Stimulated activated memory B cell treated with anti-CD40 and anti-IgM and Interleukin-4, amounts not matched to agents 10 μg/mL and 1 μg/mL and 100 μg/mL, for 72 hours (primary cell): ENCODE measurements at regions not wholly inside any gene's neighbourhood (a gene's known extent, or its start where the extent isn't known, plus 50 kb on each side); places are given as distances from the start of the nearest gene placed in this dataset.
"Not testable (repeated sequence)": the region's sequence is repeated elsewhere in the genome, so short reads cannot be mapped to it uniquely, and the experiment has no call there.

Source experiments
- ATAC-seq: fragments of 150-1000 bp; cut with Tn5 transposase; 2 replicates; pipeline ENCODE4 v1.10.0; 2021
- H3K27ac Mint-ChIP-seq: one replicate; pipeline ENCODE4 v1.8.0; 2022; ENCODE audit warnings: mild to moderate bottlenecking, mixed read lengths
- H3K27me3 Mint-ChIP-seq: one replicate; pipeline ENCODE4 v1.8.0; 2022; ENCODE audit warnings: mixed read lengths
- H3K36me3 Mint-ChIP-seq: one replicate; pipeline ENCODE4 v1.8.0; 2022; ENCODE audit warnings: mixed read lengths
- H3K4me1 Mint-ChIP-seq: one replicate; pipeline ENCODE4 v1.8.0; 2022; ENCODE audit warnings: mixed read lengths
- H3K4me3 Mint-ChIP-seq: one replicate; pipeline ENCODE4 v1.8.0; 2022; ENCODE audit warnings: mild to moderate bottlenecking, moderate library complexity, mixed read lengths
- H3K9me3 Mint-ChIP-seq: one replicate; pipeline ENCODE4 v1.8.0; 2022; ENCODE audit warnings: mixed read lengths

GRCh38 chr6:88519301-88520016, 353.3 kb upstream of the CNR1 start:
- Mint-ChIP-seq H3K27me3 (no peaks in the 10 kb centered on the region), H3K4me1 (no peaks in the 10 kb centered on the region), H3K36me3 (no peaks in the 10 kb centered on the region), H3K9me3 (peaks cover 5% of the 10 kb centered on the region), H3K4me3 (no peak overlapping the region), H3K27ac (no peak overlapping the region)
- no peak for ATAC-seq

GRCh38 chr6:88517737-88518136, 351.6 kb upstream of the CNR1 start:
- Mint-ChIP-seq H3K27ac (no peak overlapping the region), H3K27me3 (no peaks in the 10 kb centered on the region), H3K36me3 (no peaks in the 10 kb centered on the region), H3K4me1 (no peaks in the 10 kb centered on the region), H3K4me3 (no peak overlapping the region), H3K9me3 (peaks cover 5% of the 10 kb centered on the region)
- ATAC-seq: no peak

DNA sequence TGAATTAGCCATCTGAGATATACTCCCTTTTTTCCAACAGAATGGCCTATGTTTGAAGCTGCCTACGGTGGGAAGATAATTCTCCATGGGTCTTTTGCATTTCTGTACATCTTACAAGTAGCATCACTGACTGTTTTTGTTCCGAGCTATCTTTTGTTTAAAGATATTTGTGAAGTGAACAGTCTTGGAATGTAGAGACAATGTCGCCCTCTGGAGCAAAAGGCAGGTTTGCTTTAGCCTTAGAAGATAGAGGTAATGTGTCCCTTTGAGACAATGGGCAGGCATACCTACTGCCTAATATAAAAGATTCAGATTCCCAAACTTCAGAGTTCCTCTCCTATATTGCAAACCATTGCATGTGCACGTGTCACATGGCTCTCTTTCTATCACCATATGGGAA, 347.8 kb upstream of the CNR1 start:
- no peaks in the 10 kb centered on the region for H3K36me3 Mint-ChIP-seq

DNA sequence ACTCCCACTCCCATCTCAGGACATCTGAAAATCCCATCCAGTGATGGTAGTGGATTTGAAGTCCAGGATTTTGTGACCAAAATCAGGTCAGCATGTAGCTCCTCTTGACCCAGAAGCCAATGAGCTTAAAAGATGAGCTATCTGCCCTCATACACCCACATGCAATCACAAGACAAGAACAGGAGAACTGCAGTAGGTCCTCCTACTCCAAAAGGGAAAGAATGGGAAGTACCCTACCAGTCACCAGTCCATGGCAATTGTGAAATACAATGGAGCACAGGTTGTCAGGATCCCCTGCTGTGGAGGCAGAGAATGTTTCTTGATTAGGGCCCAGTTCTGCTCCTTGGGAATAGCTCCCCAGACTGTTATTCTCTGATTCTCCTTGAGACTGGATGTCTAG, 347.3 kb upstream of the CNR1 start:
- Mint-ChIP-seq H3K9me3 (no peaks in the 10 kb centered on the region), H3K36me3 (no peaks in the 10 kb centered on the region), H3K4me1 (no peaks in the 10 kb centered on the region), H3K27me3 (no peaks in the 10 kb centered on the region), H3K4me3 (no peak overlapping the region), H3K27ac (no peak overlapping the region)
- ATAC-seq: no peak

More for the DNA sequence above, 347.8 kb upstream of the CNR1 start:
- ATAC-seq: no peak
- Mint-ChIP-seq H3K4me3 (no peak overlapping the region), H3K4me1 (no peaks in the 10 kb centered on the region), H3K9me3 (no peaks in the 10 kb centered on the region), H3K27me3 (no peaks in the 10 kb centered on the region), H3K27ac (no peak overlapping the region)

DNA sequence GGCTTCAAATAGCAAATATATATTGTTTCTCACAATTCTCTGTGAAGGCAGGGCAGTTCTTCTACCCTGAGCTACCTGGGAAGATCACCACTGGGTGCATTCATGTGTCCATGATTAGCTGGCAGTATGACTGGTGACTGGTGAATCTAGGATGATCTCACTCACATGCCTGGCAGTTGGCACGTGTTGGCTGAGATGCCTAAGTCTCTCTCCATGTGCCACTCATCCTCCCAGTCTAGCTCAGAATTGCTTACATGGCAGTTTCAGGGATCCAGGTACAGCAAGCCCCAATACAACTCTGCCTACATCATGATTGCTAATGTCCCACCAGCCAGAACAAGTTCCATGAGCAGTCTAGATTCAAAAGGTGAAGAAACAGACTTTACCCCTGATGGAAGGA, 346.8 kb upstream of the CNR1 start:
- Mint-ChIP-seq H3K4me1 (no peaks in the 10 kb centered on the region), H3K27me3 (no peaks in the 10 kb centered on the region), H3K4me3 (no peak overlapping the region), H3K9me3 (no peaks in the 10 kb centered on the region), H3K36me3 (no peaks in the 10 kb centered on the region), H3K27ac (no peak overlapping the region)
- ATAC-seq: no peak

GRCh38 chr6:88502391-88502790, 336.2 kb upstream of the CNR1 start:
- no peak overlapping the region for H3K27ac Mint-ChIP-seq
- H3K27me3 Mint-ChIP-seq: no peaks in the 10 kb centered on the region
- no peaks in the 10 kb centered on the region for H3K36me3 Mint-ChIP-seq
- ATAC-seq: no peak
- peaks cover 21% of the 10 kb centered on the region for H3K9me3 Mint-ChIP-seq
- no peak overlapping the region for H3K4me3 Mint-ChIP-seq
- peaks cover 19% of the 10 kb centered on the region for H3K4me1 Mint-ChIP-seq

DNA sequence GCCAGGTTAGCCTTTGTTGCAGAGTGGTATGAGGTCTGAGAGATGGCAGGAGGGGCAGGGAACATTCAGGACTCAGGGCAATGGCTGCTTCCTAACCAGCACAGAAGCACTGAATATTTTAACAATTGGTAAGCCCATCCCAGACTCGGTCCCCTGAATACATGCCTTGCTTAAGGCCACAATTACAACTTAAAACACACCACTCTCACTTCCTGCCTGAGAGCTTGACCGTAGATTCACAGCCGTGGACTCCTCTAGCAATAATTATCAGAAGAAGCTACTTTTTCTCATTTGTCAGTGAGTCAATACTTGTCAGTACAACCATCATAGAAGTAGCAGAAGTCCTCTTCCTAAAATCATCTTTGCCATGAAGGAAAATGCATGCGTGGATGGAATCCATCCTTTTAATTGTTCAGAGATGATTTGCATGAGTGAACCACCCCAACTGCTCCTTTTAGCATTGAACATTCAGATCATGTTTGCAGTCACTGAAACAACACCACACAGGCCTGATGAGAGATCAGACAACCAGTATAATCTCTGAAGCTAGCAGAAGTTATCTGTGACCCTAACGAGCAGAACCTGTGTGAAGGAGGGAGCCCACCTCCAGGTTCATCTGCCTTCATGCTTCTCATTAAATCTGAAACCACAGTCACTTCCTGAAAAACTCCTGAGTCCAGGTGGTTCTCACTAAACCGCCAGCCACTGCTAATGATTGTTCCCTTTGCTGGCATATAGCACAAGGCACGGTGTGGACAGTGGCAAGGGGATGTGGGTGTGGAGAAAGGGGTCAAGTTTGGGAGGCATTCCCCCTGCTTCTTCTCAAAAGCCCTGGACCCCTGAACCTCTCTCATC, 333.9 kb upstream of the CNR1 start:
- Mint-ChIP-seq H3K4me3 (peak overlapping the region; percentile 7), H3K27me3 (no peaks in the 10 kb centered on the region), H3K4me1 (peaks cover 20% of the 10 kb centered on the region), H3K9me3 (peaks cover 19% of the 10 kb centered on the region), H3K36me3 (no peaks in the 10 kb centered on the region), H3K27ac (peak overlapping the region; percentile 48)
- no peak for ATAC-seq

DNA sequence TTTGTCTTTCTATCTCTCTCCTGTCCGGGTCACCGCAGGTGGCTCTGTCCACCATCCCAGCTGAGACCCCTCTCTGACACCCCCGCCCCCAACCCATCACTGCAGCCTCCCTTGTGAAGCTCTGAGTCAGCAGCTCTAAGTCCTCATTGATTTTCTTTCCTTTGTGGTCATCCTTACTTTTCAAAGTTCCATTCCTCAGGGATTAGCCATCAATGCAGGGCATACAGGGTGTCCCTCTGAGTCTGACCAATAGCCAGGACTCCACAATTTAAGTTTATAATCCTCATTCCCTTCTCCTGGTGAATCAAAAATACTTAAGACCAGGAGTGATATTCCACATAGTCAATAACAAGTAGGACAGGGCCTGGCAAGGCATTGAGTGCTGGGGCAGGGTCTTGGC, 333.3 kb upstream of the CNR1 start:
- Mint-ChIP-seq H3K27me3 (no peaks in the 10 kb centered on the region), H3K36me3 (no peaks in the 10 kb centered on the region), H3K27ac (no peak overlapping the region), H3K4me3 (no peak overlapping the region), H3K4me1 (peaks cover 27% of the 10 kb centered on the region), H3K9me3 (peaks cover 17% of the 10 kb centered on the region)
- no peak for ATAC-seq

- H3K4me1 Mint-ChIP-seq: peaks cover 40% of the 10 kb centered on the region
- H3K4me3 Mint-ChIP-seq, ATAC-seq, H3K27me3 Mint-ChIP-seq, H3K27ac Mint-ChIP-seq, H3K36me3 Mint-ChIP-seq: not testable (repeated sequence)
- H3K9me3 Mint-ChIP-seq: peaks cover 17% of the 10 kb centered on the region
These were observed 331.3 kb upstream of the CNR1 start for GRCh38 chr6:88497403-88497802.

DNA sequence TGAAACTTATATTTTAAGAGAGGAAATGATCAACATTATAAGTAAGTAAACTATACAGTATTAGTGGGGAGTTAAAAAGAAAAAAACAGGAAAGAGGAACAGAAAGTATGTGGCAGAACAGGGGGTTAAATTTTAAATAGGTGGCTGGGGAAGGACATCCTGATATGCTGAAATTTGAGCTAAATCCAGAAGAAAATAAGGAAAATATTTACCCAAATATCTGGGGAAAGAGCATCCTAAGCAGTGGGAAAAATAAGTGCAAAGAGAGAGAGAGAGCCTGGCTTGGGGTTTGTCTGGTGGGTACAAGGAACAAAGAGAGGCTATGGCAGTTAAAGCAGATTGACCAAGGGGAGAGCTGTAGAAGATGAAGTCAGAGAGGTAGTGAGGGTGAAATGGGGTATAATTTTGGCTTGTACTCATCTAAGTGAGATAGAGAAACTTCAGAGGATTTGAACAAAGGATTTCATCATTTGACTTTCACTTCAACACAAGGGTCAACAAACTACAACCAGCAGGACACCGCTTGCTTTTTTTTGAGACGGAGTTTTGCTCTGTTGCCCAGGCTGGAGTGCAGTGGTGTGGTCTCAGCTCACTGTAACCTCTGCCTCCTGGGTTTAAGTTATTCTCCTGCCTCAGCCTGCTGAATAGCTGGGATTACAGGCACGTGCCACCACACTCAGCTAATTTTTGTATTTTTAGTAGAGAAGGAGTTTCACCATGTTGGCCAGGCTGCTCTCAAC, 328.4 kb upstream of the CNR1 start:
- Mint-ChIP-seq H3K27me3 (no peaks in the 10 kb centered on the region), H3K4me1 (peaks cover 22% of the 10 kb centered on the region), H3K4me3 (peak overlapping the region; percentile 20)

GRCh38 chr6:88493717-88494116, 327.6 kb upstream of the CNR1 start:
- Mint-ChIP-seq H3K27me3 (no peaks in the 10 kb centered on the region), H3K27ac (peak overlapping the region; percentile 62), H3K4me3 (no peak overlapping the region), H3K9me3 (peaks cover 9% of the 10 kb centered on the region), H3K36me3 (no peaks in the 10 kb centered on the region), H3K4me1 (peaks cover 21% of the 10 kb centered on the region)
- peak; percentile 63 for ATAC-seq

More for the DNA sequence above, 328.4 kb upstream of the CNR1 start:
- no peaks in the 10 kb centered on the region for H3K36me3 Mint-ChIP-seq
- H3K27ac Mint-ChIP-seq: peak overlapping the region; percentile 62
- H3K9me3 Mint-ChIP-seq: peaks cover 17% of the 10 kb centered on the region
- ATAC-seq: peak; percentile 65

- H3K27me3 Mint-ChIP-seq: no peaks in the 10 kb centered on the region
- no peak for ATAC-seq
- no peak overlapping the region for H3K4me3 Mint-ChIP-seq
- no peaks in the 10 kb centered on the region for H3K36me3 Mint-ChIP-seq
- H3K4me1 Mint-ChIP-seq: peaks cover 21% of the 10 kb centered on the region
- no peak overlapping the region for H3K27ac Mint-ChIP-seq
- peaks cover 5% of the 10 kb centered on the region for H3K9me3 Mint-ChIP-seq
These were observed 326.7 kb upstream of the CNR1 start for GRCh38 chr6:88492824-88493223.

- no peaks in the 10 kb centered on the region for H3K27me3 Mint-ChIP-seq
- H3K4me1 Mint-ChIP-seq: peaks cover 21% of the 10 kb centered on the region
- H3K36me3 Mint-ChIP-seq: no peaks in the 10 kb centered on the region
- H3K27ac Mint-ChIP-seq: no peak overlapping the region
- ATAC-seq: no peak
- no peak overlapping the region for H3K4me3 Mint-ChIP-seq
- H3K9me3 Mint-ChIP-seq: peaks cover 2% of the 10 kb centered on the region
These were observed 326.1 kb upstream of the CNR1 start for GRCh38 chr6:88492241-88492640.

- peaks cover 2% of the 10 kb centered on the region for H3K9me3 Mint-ChIP-seq
- no peaks in the 10 kb centered on the region for H3K36me3 Mint-ChIP-seq
- H3K4me3 Mint-ChIP-seq: no peak overlapping the region
- H3K27ac Mint-ChIP-seq: no peak overlapping the region
- H3K4me1 Mint-ChIP-seq: peaks cover 21% of the 10 kb centered on the region
- no peak for ATAC-seq
- no peaks in the 10 kb centered on the region for H3K27me3 Mint-ChIP-seq
These were observed 325.2 kb upstream of the CNR1 start for GRCh38 chr6:88491266-88491880.

GRCh38 chr6:88490908-88491264, 324.7 kb upstream of the CNR1 start:
- Mint-ChIP-seq H3K27me3 (no peaks in the 10 kb centered on the region), H3K36me3 (no peaks in the 10 kb centered on the region), H3K9me3 (peaks cover 2% of the 10 kb centered on the region), H3K4me1 (peaks cover 21% of the 10 kb centered on the region), H3K27ac (no peak overlapping the region), H3K4me3 (no peak overlapping the region)
- ATAC-seq: no peak
